ENCODE measurements at regions not wholly inside any gene's neighbourhood (a gene's known extent, or its start where the extent isn't known, plus 50 kb on each side); places are given as distances from the start of the nearest gene placed in this dataset.

DNA sequence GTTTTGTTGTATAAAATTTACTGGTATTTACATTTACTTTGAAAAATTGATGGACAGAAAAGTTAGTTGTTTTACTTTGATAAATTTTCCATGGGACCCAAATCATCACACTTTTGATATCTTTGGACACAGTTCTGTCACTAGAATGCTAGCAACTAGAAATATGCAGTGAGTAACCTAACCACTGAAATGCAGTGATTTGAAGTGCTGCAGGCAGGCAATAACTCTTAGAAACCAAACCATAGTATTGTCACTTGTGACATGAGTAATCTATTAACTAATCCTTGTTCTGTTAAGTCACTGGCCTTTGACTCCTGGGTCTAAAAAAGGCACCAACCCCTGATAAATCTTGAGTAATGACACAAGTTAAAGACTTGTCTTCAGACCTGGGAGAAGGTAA, 620.0 kb upstream of the ATXN8OS start (continued):
- TF ChIP-seq, protein P1, sequence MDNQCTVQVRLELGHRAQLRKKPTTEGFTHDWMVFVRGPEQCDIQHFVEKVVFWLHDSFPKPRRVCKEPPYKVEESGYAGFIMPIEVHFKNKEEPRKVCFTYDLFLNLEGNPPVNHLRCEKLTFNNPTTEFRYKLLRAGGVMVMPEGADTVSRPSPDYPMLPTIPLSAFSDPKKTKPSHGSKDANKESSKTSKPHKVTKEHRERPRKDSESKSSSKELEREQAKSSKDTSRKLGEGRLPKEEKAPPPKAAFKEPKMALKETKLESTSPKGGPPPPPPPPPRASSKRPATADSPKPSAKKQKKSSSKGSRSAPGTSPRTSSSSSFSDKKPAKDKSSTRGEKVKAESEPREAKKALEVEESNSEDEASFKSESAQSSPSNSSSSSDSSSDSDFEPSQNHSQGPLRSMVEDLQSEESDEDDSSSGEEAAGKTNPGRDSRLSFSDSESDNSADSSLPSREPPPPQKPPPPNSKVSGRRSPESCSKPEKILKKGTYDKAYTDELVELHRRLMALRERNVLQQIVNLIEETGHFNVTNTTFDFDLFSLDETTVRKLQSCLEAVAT (IDR thresholded peaks at IDR 0.05) = no peak
- TF ChIP-seq SPI1 (IDR thresholded peaks at IDR 0.05; ENCODE audit: borderline replicate concordance, insufficient read depth, low read depth, low read length) (no peak), SRF (IDR thresholded peaks at IDR 0.05; ENCODE audit: low read depth in 2 of 2, low read length in 2 of 2) (no peak)

DNA sequence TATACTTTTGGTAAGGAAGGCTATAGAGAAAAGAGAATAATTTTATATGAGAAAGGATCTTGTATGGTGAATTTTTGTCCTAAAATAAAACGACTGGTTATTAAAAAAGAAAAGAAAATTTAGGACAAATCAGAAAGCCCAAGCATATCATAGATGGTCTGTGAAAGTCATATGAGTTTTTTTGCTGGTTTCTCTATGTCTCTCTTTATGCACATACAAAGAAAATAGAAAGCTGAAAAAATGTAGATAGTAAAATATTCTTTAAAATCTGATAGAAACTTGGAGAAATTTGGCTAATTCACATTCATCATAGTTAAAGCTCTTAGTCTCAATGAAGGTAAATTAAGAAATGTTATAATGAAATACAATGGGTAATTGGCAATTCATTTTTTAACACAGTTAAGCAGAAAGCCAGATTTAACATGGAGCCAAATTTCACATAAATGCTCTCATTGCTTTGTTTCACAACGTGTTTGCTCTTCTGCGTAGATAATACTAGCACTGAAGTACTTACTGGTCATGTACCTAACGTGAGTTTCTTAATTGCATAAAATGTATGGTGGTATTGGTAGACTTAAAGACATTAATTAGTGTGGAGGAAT, 621.5 kb upstream of the ATXN8OS start:
- ChIA-PET POLR2A (no interaction called here), CTCF (no interaction called here), SMC1A (ENCODE audit: uncharacterized antibody, unreplicated experiment) (no interaction called here), RAD21 (ENCODE audit: unreplicated experiment) (no interaction called here)
- Histone ChIP-seq H2AFZ (ENCODE audit: control insufficient read depth, low read depth, low read length) (no peak overlapping the region), H3K9ac (ENCODE audit: control insufficient read depth, insufficient read depth, low read length) (no peak overlapping the region), H3K27ac (ENCODE audit: control insufficient read depth, insufficient read depth) (no peak overlapping the region), H3K79me2 (ENCODE audit: control insufficient read depth, insufficient read depth, low read length) (no peaks in the 10 kb centered on the region), H3K4me3 (no peak overlapping the region), H3K27me3 (replicated peaks in 1 of 2; ENCODE audit: control insufficient read depth in 2 of 2, insufficient read depth in 2 of 2, low read length in 1 of 2) (no peaks in the 10 kb centered on the region), H3K4me1 (ENCODE audit: control insufficient read depth, insufficient read depth, low read length) (no peaks in the 10 kb centered on the region), H3K4me2 (ENCODE audit: control insufficient read depth, insufficient read depth) (no peak overlapping the region), H4K20me1 (ENCODE audit: control insufficient read depth, insufficient read depth) (no peaks in the 10 kb centered on the region), H3K9me3 (replicated peaks; ENCODE audit: control insufficient read depth, insufficient read depth, low read length) (no peaks in the 10 kb centered on the region), H3K36me3 (ENCODE audit: control insufficient read depth in 2 of 2, insufficient read depth in 2 of 2, low read length in 1 of 2) (no peaks in the 10 kb centered on the region)
- in situ Hi-C loops (cut with MboI) (no loop called here), intact Hi-C loops (cut with micrococcal nuclease; ENCODE audit: unreplicated experiment) (no loop called here)
- 5% methylated on average over 4 of the region's 4 CpGs for WGBS (ENCODE audit: insufficient coverage, insufficient replicate concordance, low lambda C conversion rate, missing lambda C conversion rate)
- DNase-seq (ENCODE audit: low read depth, low spot score) (no peak), ATAC-seq (no peak), FAIRE-seq (no peak)
- BruUV-seq (replicated peaks) = no TSS peak
- TF ChIP-seq BHLHE40 (IDR thresholded peaks at IDR 0.05; ENCODE audit: borderline replicate concordance in 1 of 2, low read depth in 2 of 2, low read length in 1 of 2) (no peak), SREBF2 (IDR thresholded peaks at IDR 0.05; ENCODE audit: low read length) (no peak), NKRF (conservative IDR thresholded peaks at IDR 0.05) (no peak), SMAD5 (IDR thresholded peaks at IDR 0.05; ENCODE audit: low read depth) (no peak), CBX5 (IDR thresholded peaks at IDR 0.05; ENCODE audit: low read depth) (no peak), SIN3A (IDR thresholded peaks at IDR 0.05; ENCODE audit: low read depth, low read length) (no peak), CBFB (IDR thresholded peaks at IDR 0.05; ENCODE audit: low read depth) (no peak)
- TF ChIP-seq, protein P2, sequence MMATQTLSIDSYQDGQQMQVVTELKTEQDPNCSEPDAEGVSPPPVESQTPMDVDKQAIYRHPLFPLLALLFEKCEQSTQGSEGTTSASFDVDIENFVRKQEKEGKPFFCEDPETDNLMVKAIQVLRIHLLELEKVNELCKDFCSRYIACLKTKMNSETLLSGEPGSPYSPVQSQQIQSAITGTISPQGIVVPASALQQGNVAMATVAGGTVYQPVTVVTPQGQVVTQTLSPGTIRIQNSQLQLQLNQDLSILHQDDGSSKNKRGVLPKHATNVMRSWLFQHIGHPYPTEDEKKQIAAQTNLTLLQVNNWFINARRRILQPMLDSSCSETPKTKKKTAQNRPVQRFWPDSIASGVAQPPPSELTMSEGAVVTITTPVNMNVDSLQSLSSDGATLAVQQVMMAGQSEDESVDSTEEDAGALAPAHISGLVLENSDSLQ (IDR thresholded peaks at IDR 0.05) = no peak
- TF ChIP-seq, protein P3, sequence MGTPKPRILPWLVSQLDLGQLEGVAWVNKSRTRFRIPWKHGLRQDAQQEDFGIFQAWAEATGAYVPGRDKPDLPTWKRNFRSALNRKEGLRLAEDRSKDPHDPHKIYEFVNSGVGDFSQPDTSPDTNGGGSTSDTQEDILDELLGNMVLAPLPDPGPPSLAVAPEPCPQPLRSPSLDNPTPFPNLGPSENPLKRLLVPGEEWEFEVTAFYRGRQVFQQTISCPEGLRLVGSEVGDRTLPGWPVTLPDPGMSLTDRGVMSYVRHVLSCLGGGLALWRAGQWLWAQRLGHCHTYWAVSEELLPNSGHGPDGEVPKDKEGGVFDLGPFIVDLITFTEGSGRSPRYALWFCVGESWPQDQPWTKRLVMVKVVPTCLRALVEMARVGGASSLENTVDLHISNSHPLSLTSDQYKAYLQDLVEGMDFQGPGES (IDR thresholded peaks at IDR 0.05) = no peak
- TF ChIP-seq, protein P4, sequence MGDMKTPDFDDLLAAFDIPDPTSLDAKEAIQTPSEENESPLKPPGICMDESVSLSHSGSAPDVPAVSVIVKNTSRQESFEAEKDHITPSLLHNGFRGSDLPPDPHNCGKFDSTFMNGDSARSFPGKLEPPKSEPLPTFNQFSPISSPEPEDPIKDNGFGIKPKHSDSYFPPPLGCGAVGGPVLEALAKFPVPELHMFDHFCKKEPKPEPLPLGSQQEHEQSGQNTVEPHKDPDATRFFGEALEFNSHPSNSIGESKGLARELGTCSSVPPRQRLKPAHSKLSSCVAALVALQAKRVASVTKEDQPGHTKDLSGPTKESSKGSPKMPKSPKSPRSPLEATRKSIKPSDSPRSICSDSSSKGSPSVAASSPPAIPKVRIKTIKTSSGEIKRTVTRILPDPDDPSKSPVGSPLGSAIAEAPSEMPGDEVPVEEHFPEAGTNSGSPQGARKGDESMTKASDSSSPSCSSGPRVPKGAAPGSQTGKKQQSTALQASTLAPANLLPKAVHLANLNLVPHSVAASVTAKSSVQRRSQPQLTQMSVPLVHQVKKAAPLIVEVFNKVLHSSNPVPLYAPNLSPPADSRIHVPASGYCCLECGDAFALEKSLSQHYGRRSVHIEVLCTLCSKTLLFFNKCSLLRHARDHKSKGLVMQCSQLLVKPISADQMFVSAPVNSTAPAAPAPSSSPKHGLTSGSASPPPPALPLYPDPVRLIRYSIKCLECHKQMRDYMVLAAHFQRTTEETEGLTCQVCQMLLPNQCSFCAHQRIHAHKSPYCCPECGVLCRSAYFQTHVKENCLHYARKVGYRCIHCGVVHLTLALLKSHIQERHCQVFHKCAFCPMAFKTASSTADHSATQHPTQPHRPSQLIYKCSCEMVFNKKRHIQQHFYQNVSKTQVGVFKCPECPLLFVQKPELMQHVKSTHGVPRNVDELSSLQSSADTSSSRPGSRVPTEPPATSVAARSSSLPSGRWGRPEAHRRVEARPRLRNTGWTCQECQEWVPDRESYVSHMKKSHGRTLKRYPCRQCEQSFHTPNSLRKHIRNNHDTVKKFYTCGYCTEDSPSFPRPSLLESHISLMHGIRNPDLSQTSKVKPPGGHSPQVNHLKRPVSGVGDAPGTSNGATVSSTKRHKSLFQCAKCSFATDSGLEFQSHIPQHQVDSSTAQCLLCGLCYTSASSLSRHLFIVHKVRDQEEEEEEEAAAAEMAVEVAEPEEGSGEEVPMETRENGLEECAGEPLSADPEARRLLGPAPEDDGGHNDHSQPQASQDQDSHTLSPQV (IDR thresholded peaks at IDR 0.05) = no peak
